Stomach (tissue), 8 donors: ENCODE measurements at regions not wholly inside any gene's neighbourhood (a gene's known extent, or its start where the extent isn't known, plus 50 kb on each side); places are given as distances from the start of the nearest gene placed in this dataset.
"Not testable (repeated sequence)": the region's sequence is repeated elsewhere in the genome, so short reads cannot be mapped to it uniquely, and the experiment has no call there.

ENCODE experiments used
- DNase-seq, 2 donors: peaks; one replicate each; pipeline versions ENCODE4 v3.0.0 to v3.0.0-alpha.2; 2013 to 2019
- H3K27ac ChIP-seq, 5 donors: fragments of 200-600 bp in 4 of 5; sonication (generic) in 4 of 5; one replicate each; pipeline ENCODE4 v1.5.1; 2013 to 2019; ENCODE audit warnings: mild to moderate bottlenecking in 1 of 5, moderate library complexity in 1 of 5
- H3K27me3 ChIP-seq, 3 donors: fragments of 200-600 bp; sonication (generic); one replicate each; pipeline ENCODE4 v1.5.1; 2017 to 2019; ENCODE audit warnings: mixed run types in 1 of 3
- H3K36me3 ChIP-seq, 4 donors: fragments of 200-600 bp; sonication (generic); 1 replicate in 3 of 4; 2 replicates in 1 of 4; pipeline ENCODE4 v1.5.1; 2016 to 2019
- H3K4me1 ChIP-seq, 4 donors: fragments of 200-600 bp; sonication (generic); one replicate each; pipeline ENCODE4 v1.5.1; 2016 to 2019
- H3K4me3 ChIP-seq, 4 donors: fragments of 200-600 bp; sonication (generic) in 3 of 4; one replicate each; pipeline ENCODE4 v1.5.1; 2016 to 2019; ENCODE audit warnings: mild to moderate bottlenecking in 1 of 4
- H3K9me3 ChIP-seq, 4 donors: fragments of 200-600 bp; sonication (generic); one replicate each; pipeline ENCODE4 v1.5.1; 2016 to 2019
- CTCF ChIP-seq, 7 experiments: fragments of 450-650 bp in 4 of 7; fragments of 200-600 bp in 3 of 7; sonication (generic) in 3 of 7; IDR thresholded peaks; one replicate each; pipeline ENCODE4 v1.5.1; 2016 to 2019; ENCODE audit warnings: antibody characterized with exemption in 7 of 7, control low read depth in 2 of 7, mild to moderate bottlenecking in 1 of 7
- EP300 ChIP-seq: sonication (generic); formaldehyde crosslinking; IDR thresholded peaks from one replicate; pipeline ENCODE4 v1.6.1; 2017; ENCODE audit warnings: antibody characterized with exemption
- POLR2A ChIP-seq, 4 donors: fragments of 450-650 bp; IDR thresholded peaks; one replicate each; pipeline ENCODE4 v1.6.1; 2016; ENCODE audit warnings: antibody characterized with exemption in 4 of 4, control low read depth in 2 of 4, mild to moderate bottlenecking in 1 of 4, moderate library complexity in 1 of 4
- POLR2AphosphoS5 ChIP-seq, 3 donors: sonication (generic); formaldehyde crosslinking; IDR thresholded peaks; one replicate each; pipeline ENCODE4 v1.6.1; 2016; ENCODE audit warnings: antibody characterized with exemption in 3 of 3
- WGBS, 5 donors: extraction: QIAGEN DNeasy Blood & Tissue Kit in 3 of 5; methylation state at CpG; one replicate each; pipeline versions ENCODE4 v1.1.5 to v1.1.7; 2013 to 2018; 5-methylcytosine and 5-hydroxymethylcytosine counted together
- intact Hi-C: fragments of 100-400 bp; cut with DNase I; formaldehyde crosslinking; loops from one replicate; pipeline ENCODE4 v1.15.1; 2023; ENCODE audit warnings: low total_unique reads
- donor health status: healthy with polysubstance abuse.
- donor health status: Bipolar disorder and iron deficiency.
- donor health status: healthy.

- no peaks in the 10 kb centered on the region for H3K36me3 ChIP-seq
- no peak for DNase-seq
- no peak overlapping the region for H3K27ac ChIP-seq
- H3K4me1 ChIP-seq = no peaks in the 10 kb centered on the region
- intact Hi-C loops = no loop called here
- TF ChIP-seq EP300 (no peak), POLR2AphosphoS5 (IDR thresholded peaks at IDR 0.05) (no peak), POLR2A (IDR thresholded peaks at IDR 0.05) (no peak), CTCF (IDR thresholded peaks at IDR 0.05) (no peak)
- H3K9me3 ChIP-seq = peaks cover 0 to 3% (median under 1%) of the 10 kb centered on the region in 4 donors
- H3K4me3 ChIP-seq = no peak overlapping the region
- H3K27me3 ChIP-seq = peaks cover 0 to 25% (median 0%) of the 10 kb centered on the region in 3 donors
- WGBS, 5 donors = 71 to 85% (median 80%) methylated on average over 9 of the region's 9 CpGs
Observed at GRCh38 chr7:156038345-156038744, 226.1 kb upstream of the SHH start.

GRCh38 chr7:156036153-156036552 lies 223.9 kb upstream of the SHH start:
- intact Hi-C loops = no loop called here
- peaks cover 0 to 6% (median 5%) of the 10 kb centered on the region in 4 donors for H3K9me3 ChIP-seq
- 22 to 39% (median 32%) methylated on average over 3 of the region's 3 CpGs for WGBS, 5 donors
- TF ChIP-seq POLR2A (IDR thresholded peaks at IDR 0.05) (no peak), CTCF (IDR thresholded peaks at IDR 0.05) (no peak), EP300 (no peak), POLR2AphosphoS5 (IDR thresholded peaks at IDR 0.05) (no peak)
- H3K27ac ChIP-seq = no peak overlapping the region
- H3K4me3 ChIP-seq = no peak overlapping the region
- H3K36me3 ChIP-seq = no peaks in the 10 kb centered on the region
- H3K4me1 ChIP-seq = no peaks in the 10 kb centered on the region
- peaks cover 0 to 24% (median 0%) of the 10 kb centered on the region in 3 donors for H3K27me3 ChIP-seq
- DNase-seq = no peak

GRCh38 chr7:156035387-156035786 lies 223.1 kb upstream of the SHH start:
- 90 to 96% (median 93%) methylated on average over 18 to 19 of the region's 19 CpGs for WGBS, 5 donors
- H3K4me3 ChIP-seq, intact Hi-C loops, H3K4me1 ChIP-seq, H3K9me3 ChIP-seq, H3K27ac ChIP-seq, H3K36me3 ChIP-seq: not testable (repeated sequence)
- DNase-seq = peak in 1 of 2 donors; percentile 11
- H3K27me3 ChIP-seq = peaks cover 0 to 27% (median 0%) of the 10 kb centered on the region in 3 donors

- H3K4me1 ChIP-seq = no peaks in the 10 kb centered on the region
- H3K36me3 ChIP-seq = no peaks in the 10 kb centered on the region
- TF ChIP-seq CTCF (IDR thresholded peaks at IDR 0.05) (no peak), POLR2AphosphoS5 (IDR thresholded peaks at IDR 0.05) (no peak)
- 26 to 40% (median 28%) methylated on average over 3 of the region's 3 CpGs for WGBS, 5 donors
- intact Hi-C loops = no loop called here
- no peak overlapping the region for H3K27ac ChIP-seq
- no peak overlapping the region for H3K4me3 ChIP-seq
- H3K9me3 ChIP-seq = peaks cover 0 to 6% (median 5%) of the 10 kb centered on the region in 4 donors
- peaks cover 0 to 27% (median 0%) of the 10 kb centered on the region in 3 donors for H3K27me3 ChIP-seq
- no peak for DNase-seq
Observed at GRCh38 chr7:156034397-156034796, 222.1 kb upstream of the SHH start.

GRCh38 chr7:156032973-156033372 lies 220.7 kb upstream of the SHH start:
- intact Hi-C loops = no loop called here
- DNase-seq = no peak
- no peak for TF ChIP-seq EP300
- TF ChIP-seq CTCF (IDR thresholded peaks at IDR 0.05) = no peak
- TF ChIP-seq POLR2AphosphoS5 (IDR thresholded peaks at IDR 0.05) = no peak
- no peak for TF ChIP-seq POLR2A (IDR thresholded peaks at IDR 0.05)

More at GRCh38 chr7:156032973-156033372, 220.7 kb upstream of the SHH start:
- Histone ChIP-seq H3K27ac (no peak overlapping the region), H3K4me3 (no peak overlapping the region), H3K4me1 (no peaks in the 10 kb centered on the region), H3K27me3 (peaks cover 0 to 23% (median 0%) of the 10 kb centered on the region in 3 donors), H3K9me3 (peaks cover 0 to 6% (median 5%) of the 10 kb centered on the region in 4 donors), H3K36me3 (no peaks in the 10 kb centered on the region)
